Esophagus muscularis mucosa (tissue), 4 donors: ENCODE measurements at regions not wholly inside any gene's neighbourhood (a gene's known extent, or its start where the extent isn't known, plus 50 kb on each side); places are given as distances from the start of the nearest gene placed in this dataset.

ENCODE experiments used
- DNase-seq: peaks from one replicate; pipeline ENCODE4 v3.0.0-alpha.2; 2017; ENCODE audit errors: extremely low spot score
- H3K27ac ChIP-seq, 4 donors: fragments of 200-600 bp; sonication (generic); replicated peaks in 1 of 4; 1 replicate in 3 of 4; 2 replicates in 1 of 4; pipeline ENCODE4 v1.5.1; 2016 to 2019; ENCODE audit warnings: mild to moderate bottlenecking in 1 of 4
- H3K27me3 ChIP-seq, 4 donors: fragments of 200-600 bp; sonication (generic); one replicate each; pipeline versions ENCODE4 v1.5.1 to v1.6.0; 2016 to 2019
- H3K36me3 ChIP-seq, 4 donors: fragments of 200-600 bp; sonication (generic); one replicate each; pipeline ENCODE4 v1.5.1; 2016 to 2019
- H3K4me1 ChIP-seq, 4 donors: fragments of 200-600 bp; sonication (generic); one replicate each; pipeline ENCODE4 v1.5.1; 2016 to 2019
- H3K4me3 ChIP-seq, 4 donors: fragments of 200-600 bp; sonication (generic); 1 replicate in 2 of 4; 2 replicates in 2 of 4; pipeline ENCODE4 v1.5.1; 2016 to 2019; ENCODE audit warnings: mild to moderate bottlenecking in 4 of 4, moderate library complexity in 1 of 4
- H3K9me3 ChIP-seq, 4 donors: fragments of 200-600 bp; sonication (generic); 1 replicate in 3 of 4; 2 replicates in 1 of 4; pipeline ENCODE4 v1.5.1; 2016 to 2019
- CTCF ChIP-seq, 3 experiments: fragments of 200-600 bp in 2 of 3; fragments of 450-650 bp in 1 of 3; sonication (generic) in 2 of 3; IDR thresholded peaks; one replicate each; pipeline ENCODE4 v1.5.1; 2017 to 2019; ENCODE audit warnings: antibody characterized with exemption in 3 of 3, mild to moderate bottlenecking in 2 of 3, moderate library complexity in 1 of 3
- EP300 ChIP-seq: sonication (generic); formaldehyde crosslinking; IDR thresholded peaks from one replicate; pipeline ENCODE4 v1.6.1; 2017; ENCODE audit warnings: antibody characterized with exemption
- POLR2A ChIP-seq: fragments of 450-650 bp; IDR thresholded peaks from one replicate; pipeline ENCODE4 v1.6.1; 2017; ENCODE audit warnings: antibody characterized with exemption, moderate library complexity, mild to moderate bottlenecking, low read depth
- POLR2AphosphoS5 ChIP-seq, 2 donors: sonication (generic); formaldehyde crosslinking; IDR thresholded peaks; one replicate each; pipeline ENCODE4 v1.6.1; 2017; ENCODE audit warnings: antibody characterized with exemption in 2 of 2
- WGBS: methylation state at CpG from one replicate; pipeline ENCODE4 v1.1.5; 2018; 5-methylcytosine and 5-hydroxymethylcytosine counted together
- intact Hi-C: fragments of 100-400 bp; cut with DNase I; formaldehyde crosslinking; loops from one replicate; pipeline ENCODE4 v1.15.1; 2023

GRCh38 chr3:181631901-181632300 is 79.8 kb upstream of the SOX2 start:
- H3K4me1 ChIP-seq = no peaks in the 10 kb centered on the region
- H3K9me3 ChIP-seq = no peaks in the 10 kb centered on the region
- TF ChIP-seq CTCF (IDR thresholded peaks at IDR 0.05) (no peak), POLR2A (no peak), POLR2AphosphoS5 (IDR thresholded peaks at IDR 0.05) (no peak), EP300 (no peak)
- H3K27me3 ChIP-seq = no peaks in the 10 kb centered on the region
- H3K4me3 ChIP-seq = no peak overlapping the region
- H3K36me3 ChIP-seq = no peaks in the 10 kb centered on the region
- DNase-seq = no peak
- WGBS = 83% methylated on average over 3 of the region's 3 CpGs
- intact Hi-C loops = no loop called here
- H3K27ac ChIP-seq = no peak overlapping the region

- no peaks in the 10 kb centered on the region for H3K36me3 ChIP-seq
- intact Hi-C loops = no loop called here
- H3K4me3 ChIP-seq = no peak overlapping the region
- H3K9me3 ChIP-seq = no peaks in the 10 kb centered on the region
- no peaks in the 10 kb centered on the region for H3K4me1 ChIP-seq
- DNase-seq = no peak
- no peak overlapping the region for H3K27ac ChIP-seq
- no peaks in the 10 kb centered on the region for H3K27me3 ChIP-seq
- TF ChIP-seq EP300 (no peak), CTCF (IDR thresholded peaks at IDR 0.05) (no peak), POLR2A (no peak), POLR2AphosphoS5 (IDR thresholded peaks at IDR 0.05) (no peak)
Measured at GRCh38 chr3:181630853-181631252, 80.9 kb upstream of the SOX2 start.

- 55% methylated on average over 3 of the region's 3 CpGs for WGBS
- no peaks in the 10 kb centered on the region for H3K4me1 ChIP-seq
- intact Hi-C loops = no loop called here
Measured at GRCh38 chr3:181629711-181630110, 82.0 kb upstream of the SOX2 start.

GRCh38 chr3:181629029-181629428 is 82.7 kb upstream of the SOX2 start:
- Histone ChIP-seq H3K4me3 (no peak overlapping the region), H3K27ac (no peak overlapping the region), H3K4me1 (no peaks in the 10 kb centered on the region), H3K36me3 (no peaks in the 10 kb centered on the region), H3K9me3 (no peaks in the 10 kb centered on the region), H3K27me3 (no peaks in the 10 kb centered on the region)
- DNase-seq = no peak
- TF ChIP-seq POLR2A = no peak
- no peak for TF ChIP-seq EP300
- TF ChIP-seq POLR2AphosphoS5 (IDR thresholded peaks at IDR 0.05) = no peak
- TF ChIP-seq CTCF (IDR thresholded peaks at IDR 0.05) = no peak
- 53% methylated on average over 1 of the region's 1 CpG for WGBS
- intact Hi-C loops = no loop called here

More at GRCh38 chr3:181629711-181630110, 82.0 kb upstream of the SOX2 start:
- Histone ChIP-seq H3K36me3 (no peaks in the 10 kb centered on the region), H3K27ac (no peak overlapping the region), H3K4me3 (no peak overlapping the region), H3K27me3 (no peaks in the 10 kb centered on the region), H3K9me3 (no peaks in the 10 kb centered on the region)
- no peak for DNase-seq
- no peak for TF ChIP-seq EP300
- TF ChIP-seq CTCF (IDR thresholded peaks at IDR 0.05) = no peak
- no peak for TF ChIP-seq POLR2AphosphoS5 (IDR thresholded peaks at IDR 0.05)
- no peak for TF ChIP-seq POLR2A

GRCh38 chr3:181628384-181628783 is 83.3 kb upstream of the SOX2 start:
- Histone ChIP-seq H3K27ac (no peak overlapping the region), H3K4me1 (no peaks in the 10 kb centered on the region), H3K27me3 (no peaks in the 10 kb centered on the region), H3K4me3 (no peak overlapping the region), H3K36me3 (no peaks in the 10 kb centered on the region), H3K9me3 (no peaks in the 10 kb centered on the region)
- TF ChIP-seq CTCF (IDR thresholded peaks at IDR 0.05) (no peak), POLR2A (no peak), EP300 (no peak), POLR2AphosphoS5 (IDR thresholded peaks at IDR 0.05) (no peak)
- intact Hi-C loops = no loop called here
- no peak for DNase-seq
